GM19043 (cell line): ENCODE measurements at regions not wholly inside any gene's neighbourhood (a gene's known extent, or its start where the extent isn't known, plus 50 kb on each side); places are given as distances from the start of the nearest gene placed in this dataset.

ENCODE experiments used
- ATAC-seq: cut with Tn5 transposase; IDR thresholded peaks from one replicate; pipeline ENCODE4 v1.9.1; 2021; ENCODE audit warnings: low read depth; ENCODE audit not compliant: unreplicated experiment

DNA sequence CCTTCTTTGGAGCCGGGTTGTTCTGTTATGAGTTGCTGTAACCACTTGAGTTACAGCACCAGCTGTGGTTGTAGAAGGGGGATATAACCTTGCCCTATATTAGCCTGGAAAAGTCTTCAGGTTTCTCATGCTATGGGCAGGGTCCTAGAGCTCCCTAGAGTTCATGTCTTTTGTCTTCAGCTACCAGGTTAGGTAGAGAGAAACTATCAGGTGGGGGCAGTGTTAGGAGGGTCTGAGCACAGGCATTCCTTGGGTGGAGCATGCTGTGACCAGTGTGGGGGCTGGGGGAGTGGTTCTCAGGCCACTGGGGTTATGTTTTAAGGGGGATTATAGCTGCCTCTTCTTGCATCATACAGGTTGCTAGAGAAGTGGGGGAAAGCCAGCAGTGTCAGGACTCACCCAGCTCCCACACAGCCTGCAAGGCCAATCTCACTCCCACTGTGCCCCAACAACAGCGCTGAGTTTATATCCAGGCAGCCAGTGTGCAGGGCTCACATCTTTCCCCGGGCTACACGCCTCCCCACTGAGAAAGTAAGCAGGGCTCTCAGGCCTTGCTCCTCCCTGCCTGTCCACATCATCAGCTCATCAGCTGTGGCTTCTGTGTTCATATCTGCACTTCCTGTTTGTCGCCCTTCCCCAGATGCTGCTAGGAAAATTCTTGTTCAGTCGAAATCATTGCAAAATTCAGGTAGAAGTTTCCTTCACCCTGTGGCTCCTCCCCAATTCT lies 133.8 kb upstream of the NRXN1 start:
- no peak for ATAC-seq

DNA sequence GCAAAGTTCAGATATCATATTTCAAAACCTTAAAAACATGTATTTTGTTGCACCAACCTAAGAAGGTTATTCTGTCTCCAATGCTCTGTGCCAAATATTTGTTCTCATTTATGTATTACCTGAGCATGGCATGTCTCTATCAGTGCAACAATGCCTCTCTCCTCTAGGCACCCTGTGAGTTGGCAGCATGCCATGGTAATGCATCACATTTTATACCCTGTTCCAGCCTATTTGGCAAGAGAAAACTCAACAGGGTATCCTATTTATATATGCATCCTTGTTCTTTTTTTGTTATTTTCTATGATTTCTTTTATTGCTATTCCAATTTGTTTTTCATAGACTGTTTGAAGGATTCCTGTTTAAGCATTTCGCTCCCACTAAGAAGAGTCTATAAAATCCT lies 126.3 kb upstream of the NRXN1 start:
- no peak for ATAC-seq

DNA sequence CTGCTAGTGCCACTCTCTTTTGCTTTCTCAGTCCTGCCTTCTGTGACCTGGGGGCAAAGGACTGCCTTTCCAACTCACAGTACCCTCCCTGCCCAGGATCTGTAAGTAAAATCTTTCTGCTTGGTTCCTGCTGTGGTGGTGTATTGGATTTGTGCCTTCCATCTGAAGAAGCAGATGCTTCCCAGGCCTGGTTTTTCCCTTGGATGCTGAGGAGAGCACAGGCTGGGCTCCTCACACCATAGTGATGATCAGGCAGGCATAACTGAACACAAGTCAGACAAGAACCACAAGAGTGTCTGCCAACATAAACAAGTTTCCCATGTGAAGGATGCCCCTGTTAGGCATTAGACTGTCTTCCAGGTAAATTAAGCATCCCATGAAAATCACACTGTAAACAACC lies 121.3 kb upstream of the NRXN1 start:
- no peak for ATAC-seq

DNA sequence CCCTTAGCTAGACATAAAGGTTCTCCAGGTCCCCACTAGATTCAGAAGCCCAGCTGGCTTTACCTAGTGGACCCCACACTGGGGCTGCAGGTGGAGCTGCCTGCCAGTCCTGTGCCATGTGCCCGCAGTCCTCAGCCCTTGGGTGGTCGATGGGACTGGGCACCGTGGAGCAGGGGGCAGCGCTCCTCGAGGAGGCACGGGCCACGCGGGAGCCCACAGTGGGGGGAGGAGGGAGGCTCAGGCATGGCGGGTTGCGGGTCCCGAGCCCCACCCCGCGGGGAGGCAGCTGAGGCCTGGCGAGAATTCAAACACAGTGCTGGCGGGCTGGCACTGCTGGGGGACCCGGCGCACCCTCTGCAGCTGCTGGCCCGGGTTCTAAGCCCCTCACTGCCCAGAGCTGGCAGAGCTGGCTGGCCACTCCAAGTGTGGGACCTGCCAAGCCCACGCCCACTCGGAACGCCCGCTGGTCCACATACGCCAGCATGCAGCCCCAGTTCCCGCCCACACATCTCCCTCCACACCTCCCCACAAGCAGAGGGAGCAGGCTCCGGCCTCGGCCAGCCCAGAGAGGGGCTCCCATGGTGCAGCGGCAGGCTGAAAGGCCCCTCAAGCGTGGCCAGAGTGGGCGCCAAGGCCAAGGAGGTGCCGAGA lies 119.7 kb upstream of the NRXN1 start:
- ATAC-seq, result no peak

DNA sequence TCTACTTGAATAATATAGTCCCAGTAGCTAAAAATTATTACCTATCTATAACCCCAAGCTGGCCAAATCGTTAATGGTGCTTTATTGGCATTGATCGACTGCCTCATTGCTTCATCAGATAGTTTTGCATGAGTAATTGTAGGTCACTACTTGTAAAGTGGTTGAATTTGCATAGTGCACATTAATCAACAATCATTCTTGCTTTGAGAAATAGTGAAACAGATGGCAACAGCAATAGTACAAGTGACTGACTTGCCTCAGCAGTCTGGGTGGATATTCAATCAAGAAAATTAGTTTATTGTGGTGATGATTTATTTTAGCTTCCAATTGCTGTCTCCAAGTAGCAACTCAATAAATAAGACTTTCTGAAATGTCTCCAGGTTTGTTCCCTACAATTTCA lies 117.8 kb upstream of the NRXN1 start:
- no peak for ATAC-seq

DNA sequence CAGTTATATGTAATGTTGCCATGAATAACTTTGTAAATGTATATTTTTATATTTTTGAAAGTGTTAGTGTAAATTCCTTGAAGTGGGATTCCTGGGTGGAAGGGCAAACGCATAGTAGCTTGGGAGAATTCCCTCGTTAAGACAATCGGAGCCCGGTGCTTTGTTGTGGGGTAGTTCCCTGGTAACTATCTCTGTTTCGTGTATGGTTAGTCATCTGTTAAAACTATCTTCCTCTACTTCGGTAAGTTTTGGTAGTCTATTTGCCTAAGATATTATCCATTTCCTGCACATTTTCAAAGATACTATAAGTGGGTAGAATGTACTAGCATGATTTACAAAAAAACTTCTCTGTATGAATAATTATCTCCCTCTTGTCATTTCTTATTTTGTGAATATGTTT lies 113.8 kb upstream of the NRXN1 start:
- ATAC-seq, result no peak

DNA sequence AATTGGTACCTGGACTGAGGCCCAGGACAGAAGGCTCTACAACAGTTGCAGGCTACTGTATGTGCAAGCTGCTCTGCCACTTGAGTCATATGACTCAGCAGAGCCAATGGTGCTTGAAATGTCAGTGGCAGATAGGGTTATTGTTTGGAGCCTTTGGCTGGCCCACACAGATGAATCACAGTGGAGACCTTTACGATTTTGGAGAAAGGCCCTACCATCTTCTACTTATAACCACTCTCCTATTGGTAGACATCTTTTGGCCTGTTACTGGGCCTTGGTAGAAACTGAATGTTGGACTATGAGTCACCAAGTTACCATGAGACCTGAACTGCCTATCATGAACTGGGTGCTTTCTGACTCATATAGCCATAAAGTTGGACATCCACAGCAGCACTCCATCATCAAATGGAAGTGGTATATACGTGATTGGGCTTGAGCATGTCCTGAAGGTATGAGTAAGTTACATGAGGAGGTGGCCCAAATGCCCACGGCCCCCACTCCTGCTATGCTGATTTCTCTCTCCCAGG lies 88.9 kb upstream of the NRXN1 start:
- ATAC-seq, result no peak

DNA sequence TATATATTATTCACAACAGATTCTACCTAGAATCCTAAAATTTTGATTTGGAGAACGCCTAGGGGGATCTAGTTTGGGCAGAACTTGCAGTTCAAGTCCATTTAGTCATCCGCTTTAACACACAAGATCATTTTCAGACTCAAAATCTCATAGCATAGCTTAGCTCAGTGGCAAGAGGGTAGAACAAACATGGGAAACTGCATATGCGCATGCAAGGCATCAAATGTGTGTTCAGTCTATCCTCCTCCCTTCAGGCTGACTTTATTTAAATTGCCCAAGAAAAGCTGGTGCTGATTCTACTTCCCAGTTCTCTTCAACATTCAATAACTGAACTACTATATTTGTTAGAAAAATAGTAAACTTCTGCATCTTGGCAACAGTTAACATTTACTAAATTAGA lies 79.6 kb upstream of the NRXN1 start:
- no peak for ATAC-seq

DNA sequence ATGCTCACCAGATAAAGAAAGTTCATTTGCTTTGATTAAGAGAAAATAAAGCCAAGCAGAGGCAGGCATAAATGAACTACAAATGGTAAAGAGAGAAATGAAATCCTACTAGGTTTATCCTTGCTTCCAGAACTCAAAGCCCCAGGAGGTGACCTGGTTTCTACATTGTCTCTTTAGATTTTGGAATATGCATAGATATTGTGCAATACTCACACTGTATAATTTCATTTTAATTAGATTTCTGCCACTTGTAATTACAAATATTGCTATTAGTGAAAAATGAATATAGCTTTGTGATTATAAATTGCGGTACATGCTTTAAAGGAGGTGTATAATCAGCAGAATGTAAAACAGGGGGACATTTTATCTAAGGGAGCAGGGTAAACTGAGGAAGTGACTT lies 76.9 kb upstream of the NRXN1 start:
- ATAC-seq, result no peak

DNA sequence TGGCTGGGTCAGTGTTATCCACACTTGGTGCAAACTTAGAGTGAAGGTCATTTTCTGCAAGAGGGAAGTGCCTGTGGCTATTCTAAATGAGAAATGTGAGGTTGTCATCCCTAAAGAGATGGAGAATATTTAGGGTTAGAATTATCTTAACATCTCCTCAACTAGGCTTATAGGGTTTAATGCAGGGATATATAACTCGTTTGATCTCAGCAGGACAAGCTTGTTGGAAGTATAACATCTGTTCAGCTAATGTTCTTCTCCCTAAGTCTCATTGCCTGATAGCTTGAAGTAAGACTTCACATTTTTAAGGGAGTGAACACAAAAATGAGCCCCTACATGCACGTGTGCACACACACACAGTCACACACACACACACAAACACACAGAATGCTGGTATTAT lies 75.9 kb upstream of the NRXN1 start:
- ATAC-seq, result no peak

DNA sequence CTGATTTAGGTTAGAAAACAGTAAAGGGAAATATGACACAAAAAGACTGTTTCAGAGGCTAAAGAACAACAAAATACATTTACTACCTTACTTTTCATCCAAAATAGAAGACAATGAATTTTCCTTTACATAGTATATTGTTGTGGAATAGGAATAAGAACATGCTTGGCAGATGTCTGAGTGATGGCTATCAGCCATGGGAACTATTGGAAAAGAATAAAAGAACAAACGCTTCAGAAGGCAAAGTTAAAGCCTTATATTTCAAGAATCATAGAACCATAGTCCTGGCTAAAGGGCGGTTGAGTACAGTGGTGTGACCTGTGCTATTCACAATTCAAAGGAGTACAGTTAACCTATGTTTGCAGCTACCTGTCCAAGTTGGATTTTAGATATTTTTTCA lies 73.9 kb upstream of the NRXN1 start:
- ATAC-seq, result no peak

DNA sequence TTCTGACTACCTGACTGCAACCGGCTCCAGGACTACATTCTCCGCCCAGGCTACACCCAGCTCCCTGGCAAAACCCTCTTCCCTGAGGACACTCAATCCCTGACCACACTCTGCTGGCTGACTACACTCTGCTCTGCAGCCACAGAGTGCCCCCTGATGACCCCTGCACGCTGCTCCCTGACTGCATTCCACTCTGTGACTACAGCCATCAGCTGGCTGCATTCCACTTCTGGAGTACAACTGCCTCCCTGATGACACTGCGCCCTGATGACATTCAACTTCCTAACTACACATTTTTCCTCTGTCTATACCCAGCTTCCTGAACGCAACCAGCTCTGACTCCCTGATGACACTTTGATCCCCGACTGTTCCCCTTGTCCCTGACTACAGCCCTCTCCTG lies 71.3 kb upstream of the NRXN1 start:
- ATAC-seq, result no peak

DNA sequence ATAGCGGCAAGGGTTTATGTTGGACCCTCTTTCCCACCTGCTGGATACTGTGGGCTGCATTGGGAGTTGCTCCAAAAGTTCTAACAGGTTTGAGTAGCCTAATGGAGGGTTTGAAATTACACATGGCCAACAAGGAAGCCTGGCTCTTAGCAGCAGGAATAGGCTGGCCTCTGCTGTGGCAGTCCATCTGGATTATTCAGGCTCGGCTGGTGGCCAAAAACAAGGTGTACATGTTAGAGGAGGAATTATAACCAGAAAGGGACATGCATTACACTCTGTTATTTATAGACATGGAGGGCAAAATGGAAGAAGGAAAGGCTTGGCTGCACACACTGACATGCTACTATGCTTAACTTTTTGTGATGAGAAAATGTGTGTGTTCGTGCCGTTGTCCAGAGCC lies 61.1 kb upstream of the NRXN1 start:
- no peak for ATAC-seq

DNA sequence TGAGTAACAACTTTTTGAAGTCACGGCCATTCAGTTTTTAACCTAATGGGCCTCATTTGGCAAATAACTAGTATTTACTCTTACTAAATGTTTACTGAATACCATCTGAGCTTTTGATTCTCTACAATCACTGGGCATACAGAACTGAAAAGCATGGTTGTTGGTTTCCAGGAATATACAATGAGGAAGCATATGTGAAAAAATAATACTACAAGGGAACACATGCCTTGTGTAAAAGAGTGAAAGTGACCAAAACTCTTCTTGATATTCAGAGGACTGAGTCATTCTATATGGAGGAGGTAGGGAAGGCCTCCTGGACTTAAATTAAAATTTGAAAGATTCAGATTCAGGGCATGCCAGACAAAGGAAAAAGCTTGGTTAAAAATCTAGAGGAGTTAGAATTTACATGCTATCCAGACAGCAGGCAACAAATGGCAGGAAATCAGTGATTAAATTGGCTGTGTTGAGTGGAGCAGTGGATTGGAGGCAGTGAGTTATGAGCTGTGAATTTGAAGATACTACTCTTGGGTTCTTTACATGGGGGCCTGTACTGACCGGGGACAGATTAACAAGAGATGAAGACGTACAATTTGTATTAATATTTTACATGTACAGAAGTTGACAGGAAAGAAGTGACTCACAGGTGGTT lies 53.6 kb upstream of the NRXN1 start:
- no peak for ATAC-seq

DNA sequence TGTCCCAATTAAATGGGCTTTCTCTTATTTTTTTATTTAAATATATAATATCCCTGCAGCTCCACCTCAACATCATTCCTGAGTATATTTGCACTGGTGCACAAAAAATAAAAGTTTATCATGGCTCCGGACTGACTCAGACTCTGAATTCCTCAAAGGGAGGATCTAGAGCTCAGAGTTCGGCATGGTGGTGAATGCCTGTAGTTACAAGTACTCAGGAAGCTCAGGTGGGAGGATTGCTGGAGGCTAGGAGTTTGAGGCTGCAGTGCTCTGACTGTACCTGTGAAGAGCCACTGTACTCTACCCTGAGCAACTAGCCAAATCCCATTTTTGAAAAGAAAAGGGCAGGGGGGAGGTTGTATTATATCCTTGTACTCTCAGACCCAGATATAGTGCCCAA lies 52.8 kb upstream of the NRXN1 start:
- ATAC-seq, result no peak
